Ascending aorta (tissue), 2 donors: ENCODE measurements at regions not wholly inside any gene's neighbourhood (a gene's known extent, or its start where the extent isn't known, plus 50 kb on each side); places are given as distances from the start of the nearest gene placed in this dataset.

Source experiments
- DNase-seq, 2 donors: peaks; one replicate each; pipeline ENCODE4 v3.0.0-alpha.2; 2019; ENCODE audit warnings: low spot score in 2 of 2
- H3K27ac ChIP-seq, 2 donors: fragments of 200-600 bp; sonication (generic); one replicate each; pipeline ENCODE4 v1.5.1; 2016 to 2017; ENCODE audit warnings: mild to moderate bottlenecking in 1 of 2
- H3K27me3 ChIP-seq: fragments of 200-600 bp; sonication (generic); one replicate; pipeline ENCODE4 v1.5.1; 2017
- H3K36me3 ChIP-seq, 2 donors: fragments of 200-600 bp; sonication (generic); one replicate each; pipeline ENCODE4 v1.5.1; 2016
- H3K4me1 ChIP-seq, 2 donors: fragments of 200-600 bp; sonication (generic); one replicate each; pipeline ENCODE4 v1.5.1; 2016 to 2017; ENCODE audit warnings: mild to moderate bottlenecking in 1 of 2
- H3K4me3 ChIP-seq, 2 donors: fragments of 200-600 bp; sonication (generic); one replicate each; pipeline ENCODE4 v1.5.1; 2016 to 2017; ENCODE audit warnings: mild to moderate bottlenecking in 1 of 2
- H3K9me3 ChIP-seq, 2 donors: fragments of 200-600 bp; sonication (generic); one replicate each; pipeline ENCODE4 v1.5.1; 2016
- CTCF ChIP-seq, 3 experiments: fragments of 200-600 bp in 2 of 3; fragments of 450-650 bp in 1 of 3; sonication (generic) in 2 of 3; IDR thresholded peaks; one replicate each; pipeline ENCODE4 v1.5.1; 2016 to 2019; ENCODE audit warnings: antibody characterized with exemption in 3 of 3, mild to moderate bottlenecking in 1 of 3, moderate library complexity in 1 of 3
- intact Hi-C: fragments of 100-400 bp; cut with DNase I; formaldehyde crosslinking; loops from one replicate; pipeline ENCODE4 v1.15.1; 2023

- no peaks in the 10 kb centered on the region for H3K27me3 ChIP-seq
- H3K4me3 ChIP-seq: no peak overlapping the region
- H3K9me3 ChIP-seq: peaks cover 0 to 18% of the 10 kb centered on the region in 2 donors
- H3K27ac ChIP-seq: no peak overlapping the region
- intact Hi-C loops: no loop called here
- H3K36me3 ChIP-seq: no peaks in the 10 kb centered on the region
- H3K4me1 ChIP-seq: no peaks in the 10 kb centered on the region
- TF ChIP-seq CTCF (IDR thresholded peaks at IDR 0.05): no peak
- DNase-seq: no peak
Observed at GRCh38 chr14:82422230-82422629, 888.6 kb upstream of the SEL1L start.

GRCh38 chr14:82425261-82425660, 891.6 kb upstream of the SEL1L start:
- H3K27ac ChIP-seq: no peak overlapping the region
- intact Hi-C loops: no loop called here

GRCh38 chr14:82431031-82431430, 897.4 kb upstream of the SEL1L start:
- Histone ChIP-seq H3K36me3 (no peaks in the 10 kb centered on the region), H3K4me1 (no peaks in the 10 kb centered on the region), H3K4me3 (no peak overlapping the region), H3K27ac (no peak overlapping the region), H3K27me3 (no peaks in the 10 kb centered on the region), H3K9me3 (no peaks in the 10 kb centered on the region)
- intact Hi-C loops: no loop called here
- TF ChIP-seq CTCF (IDR thresholded peaks at IDR 0.05): no peak
- DNase-seq: no peak

More at GRCh38 chr14:82425261-82425660, 891.6 kb upstream of the SEL1L start:
- Histone ChIP-seq H3K4me1 (no peaks in the 10 kb centered on the region), H3K4me3 (no peak overlapping the region), H3K27me3 (no peaks in the 10 kb centered on the region), H3K36me3 (no peaks in the 10 kb centered on the region), H3K9me3 (no peaks in the 10 kb centered on the region)
- DNase-seq: no peak
- no peak for TF ChIP-seq CTCF (IDR thresholded peaks at IDR 0.05)

- H3K9me3 ChIP-seq: no peaks in the 10 kb centered on the region
- no peaks in the 10 kb centered on the region for H3K4me1 ChIP-seq
- no peaks in the 10 kb centered on the region for H3K27me3 ChIP-seq
- H3K4me3 ChIP-seq: no peak overlapping the region
- no peak overlapping the region for H3K27ac ChIP-seq
- no peak for DNase-seq
- TF ChIP-seq CTCF (IDR thresholded peaks at IDR 0.05): no peak
- intact Hi-C loops: no loop called here
- no peaks in the 10 kb centered on the region for H3K36me3 ChIP-seq
Observed at GRCh38 chr14:82432301-82433105, 898.9 kb upstream of the SEL1L start.

- no peak for TF ChIP-seq CTCF (IDR thresholded peaks at IDR 0.05)
- no peak for DNase-seq
- Histone ChIP-seq H3K9me3 (no peaks in the 10 kb centered on the region), H3K4me3 (no peak overlapping the region), H3K4me1 (no peaks in the 10 kb centered on the region), H3K36me3 (no peaks in the 10 kb centered on the region), H3K27me3 (no peaks in the 10 kb centered on the region), H3K27ac (no peak overlapping the region)
- intact Hi-C loops: no loop called here
Observed at GRCh38 chr14:82438436-82438835, 904.8 kb upstream of the SEL1L start.
